Esophagus squamous epithelium (tissue), 4 donors: ENCODE measurements at regions not wholly inside any gene's neighbourhood (a gene's known extent, or its start where the extent isn't known, plus 50 kb on each side); places are given as distances from the start of the nearest gene placed in this dataset.

Experiments
- CTCF ChIP-seq, 6 experiments: fragments of 450-650 bp in 4 of 6; fragments of 200-600 bp in 2 of 6; sonication (generic) in 2 of 6; IDR thresholded peaks; one replicate each; pipeline ENCODE4 v1.5.1; 2016 to 2019; ENCODE audit warnings: antibody characterized with exemption in 6 of 6, mild to moderate bottlenecking in 4 of 6, moderate library complexity in 4 of 6
- POLR2A ChIP-seq, 4 donors: fragments of 450-650 bp; IDR thresholded peaks; one replicate each; pipeline ENCODE4 v1.6.1; 2017; ENCODE audit warnings: antibody characterized with exemption in 4 of 4, mild to moderate bottlenecking in 4 of 4, moderate library complexity in 3 of 4

GRCh38 chr17:71257096-71257495 is 863.7 kb upstream of the SOX9 start:
- TF ChIP-seq CTCF (IDR thresholded peaks at IDR 0.05) (no peak), POLR2A (IDR thresholded peaks at IDR 0.05) (no peak)
